ENCODE measurements at regions not wholly inside any gene's neighbourhood (a gene's known extent, or its start where the extent isn't known, plus 50 kb on each side); places are given as distances from the start of the nearest gene placed in this dataset.

- TF ChIP-seq CTCF (IDR thresholded peaks at IDR 0.05) (no peak), POLR2A (IDR thresholded peaks at IDR 0.05) (no peak)
Measured at GRCh38 chr11:70744396-70745185, 346.3 kb downstream of the CTTN start.
